SK-N-SH treated with all-trans-retinoic acid at 6 μM for 48 hours (cell line): ENCODE measurements at regions not wholly inside any gene's neighbourhood (a gene's known extent, or its start where the extent isn't known, plus 50 kb on each side); places are given as distances from the start of the nearest gene placed in this dataset.
"Not testable (repeated sequence)": the region's sequence is repeated elsewhere in the genome, so short reads cannot be mapped to it uniquely, and the experiment has no call there.

ENCODE experiments used
- ATAC-seq: fragments of 200-7000 bp; cut with Tn5 transposase; 3 replicates; pipeline ENCODE4 v1.9.1; 2020; ENCODE audit warnings: mild to moderate bottlenecking, moderate library complexity
- ARNTL ChIP-seq: fragments of 450-650 bp; formaldehyde crosslinking; IDR thresholded peaks from 2 replicates; pipeline ENCODE4 v1.5.0; 2020; ENCODE audit warnings: low read depth, mild to moderate bottlenecking, moderate library complexity, borderline replicate concordance
- BACH2 ChIP-seq: fragments of 250-450 bp; sonication (Bioruptor Pico); IDR thresholded peaks from 2 replicates; pipeline ENCODE4 v1.9.0; 2021; ENCODE audit warnings: mild to moderate bottlenecking, borderline replicate concordance
- CREB5 ChIP-seq: fragments of 250-450 bp; sonication (Bioruptor Pico); IDR thresholded peaks from 2 replicates; pipeline ENCODE4 v1.5.1; 2020; ENCODE audit warnings: low read depth, mild to moderate bottlenecking, moderate library complexity
- CSDC2 ChIP-seq: fragments of 250-450 bp; sonication (Bioruptor Pico); IDR thresholded peaks from 2 replicates; pipeline ENCODE4 v1.5.0; 2020; ENCODE audit warnings: mild to moderate bottlenecking, moderate library complexity
- CSRNP3 ChIP-seq: fragments of 250-450 bp; sonication (Bioruptor Pico); IDR thresholded peaks from 2 replicates; pipeline ENCODE4 v1.5.1; 2021; ENCODE audit warnings: mild to moderate bottlenecking, moderate library complexity
- ESRRG ChIP-seq: fragments of 250-450 bp; sonication (Bioruptor Pico); IDR thresholded peaks from 2 replicates; pipeline ENCODE4 v1.6.1; 2021; ENCODE audit warnings: mild to moderate bottlenecking
- GLIS3 ChIP-seq: fragments of 250-450 bp; sonication (Bioruptor Pico); IDR thresholded peaks from 2 replicates; pipeline ENCODE4 v1.5.0; 2020; ENCODE audit warnings: mild to moderate bottlenecking, moderate library complexity
- ISL1 ChIP-seq: fragments of 250-450 bp; sonication (Bioruptor Pico); IDR thresholded peaks from 2 replicates; pipeline ENCODE4 v2.1.2; 2022; ENCODE audit warnings: mild to moderate bottlenecking, moderate library complexity
- PATZ1 ChIP-seq: fragments of 250-450 bp; sonication (Bioruptor Pico); IDR thresholded peaks from 2 replicates; pipeline ENCODE4 v1.8.0; 2020; ENCODE audit warnings: mild to moderate bottlenecking, moderate library complexity, borderline replicate concordance
- POU6F1 ChIP-seq: fragments of 250-450 bp; sonication (Bioruptor Pico); IDR thresholded peaks from 2 replicates; pipeline ENCODE4 v1.8.0; 2021; ENCODE audit warnings: low read depth, mild to moderate bottlenecking, moderate library complexity, borderline replicate concordance
- PPARA ChIP-seq: fragments of 250-450 bp; sonication (Bioruptor Pico); IDR thresholded peaks from 2 replicates; pipeline ENCODE4 v1.5.0; 2020; ENCODE audit warnings: mild to moderate bottlenecking, borderline replicate concordance
- RARB ChIP-seq: fragments of 250-450 bp; sonication (Bioruptor Pico); IDR thresholded peaks from 2 replicates; pipeline ENCODE4 v1.8.0; 2021; ENCODE audit warnings: mild to moderate bottlenecking, moderate library complexity
- SNAI2 ChIP-seq: fragments of 250-450 bp; sonication (Bioruptor Pico); IDR thresholded peaks from 2 replicates; pipeline ENCODE4 v1.5.0; 2020; ENCODE audit warnings: mild to moderate bottlenecking, moderate library complexity
- TCF4 ChIP-seq: fragments of 250-450 bp; sonication (Bioruptor Pico); IDR thresholded peaks from 2 replicates; pipeline ENCODE4 v1.8.0; 2021; ENCODE audit warnings: mild to moderate bottlenecking, moderate library complexity, borderline replicate concordance
- TOX ChIP-seq: fragments of 250-450 bp; sonication (Bioruptor Pico); IDR thresholded peaks from 2 replicates; pipeline ENCODE4 v1.8.0; 2021; ENCODE audit warnings: mild to moderate bottlenecking, moderate library complexity, borderline replicate concordance
- TSHZ2 ChIP-seq: fragments of 250-450 bp; sonication (Bioruptor Pico); IDR thresholded peaks from 2 replicates; pipeline ENCODE4 v1.5.0; 2020; ENCODE audit warnings: mild to moderate bottlenecking, moderate library complexity
- ZC3H10 ChIP-seq: fragments of 250-450 bp; sonication (Bioruptor Pico); IDR thresholded peaks from 2 replicates; pipeline ENCODE4 v1.5.1; 2021; ENCODE audit warnings: mild to moderate bottlenecking, moderate library complexity
- ZFP3 ChIP-seq: fragments of 250-450 bp; sonication (Bioruptor Pico); IDR thresholded peaks from 2 replicates; pipeline ENCODE4 v1.5.0; 2020; ENCODE audit warnings: mild to moderate bottlenecking, moderate library complexity
- ZFP30 ChIP-seq: fragments of 450-650 bp; formaldehyde crosslinking; IDR thresholded peaks from 2 replicates; pipeline ENCODE4 v1.5.0; 2022; ENCODE audit warnings: mild to moderate bottlenecking, moderate library complexity
- ZNF565 ChIP-seq: fragments of 450-650 bp; formaldehyde crosslinking; conservative IDR thresholded peaks from 2 replicates; pipeline ENCODE4 v1.5.0; 2020; ENCODE audit warnings: low read depth, mild to moderate bottlenecking, moderate library complexity
- ZNF70 ChIP-seq: fragments of 450-650 bp; formaldehyde crosslinking; IDR thresholded peaks from 2 replicates; pipeline ENCODE4 v1.5.0; 2020; ENCODE audit warnings: mild to moderate bottlenecking, moderate library complexity
- ZNF8 ChIP-seq: fragments of 450-650 bp; formaldehyde crosslinking; IDR thresholded peaks from 2 replicates; pipeline ENCODE4 v1.5.0; 2020; ENCODE audit warnings: mild to moderate bottlenecking, moderate library complexity

DNA sequence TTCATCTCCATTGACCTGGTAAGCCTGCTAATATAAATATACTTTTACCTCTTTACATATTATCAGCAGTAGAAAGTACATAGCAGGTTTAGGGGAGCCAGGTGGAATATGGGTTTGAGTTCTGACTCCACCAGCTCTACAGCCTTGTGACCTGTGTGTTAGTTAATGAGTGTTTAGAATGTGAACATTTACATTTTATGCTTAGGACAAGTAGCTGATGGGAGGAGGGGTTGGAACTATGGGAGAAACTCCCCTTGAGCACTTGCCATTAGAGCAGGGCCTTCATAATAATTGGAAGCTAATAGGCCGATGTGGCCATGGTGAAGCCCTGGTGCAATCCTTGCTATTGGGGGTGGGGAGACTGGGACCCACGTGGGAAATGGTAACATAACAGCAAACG is 148.3 kb upstream of the NTRK2 start:
- TF ChIP-seq CREB5 (CRISPR knock-in tag) (no peak), ESRRG (CRISPR knock-in tag) (no peak), CSDC2 (no peak), PPARA (CRISPR knock-in tag) (no peak), ZC3H10 (CRISPR knock-in tag) (no peak), BACH2 (CRISPR knock-in tag) (no peak), TOX (no peak), PATZ1 (no peak), ARNTL (CRISPR knock-in tag) (no peak), ZNF70 (no peak), ZFP3 (no peak), TSHZ2 (CRISPR knock-in tag) (no peak), GLIS3 (CRISPR knock-in tag) (no peak), POU6F1 (CRISPR knock-in tag) (no peak), SNAI2 (CRISPR knock-in tag) (no peak), ZNF8 (CRISPR knock-in tag) (no peak), RARB (CRISPR knock-in tag) (no peak), ZNF565 (CRISPR knock-in tag) (no peak), ISL1 (CRISPR knock-in tag) (no peak)
- no peak for ATAC-seq

DNA sequence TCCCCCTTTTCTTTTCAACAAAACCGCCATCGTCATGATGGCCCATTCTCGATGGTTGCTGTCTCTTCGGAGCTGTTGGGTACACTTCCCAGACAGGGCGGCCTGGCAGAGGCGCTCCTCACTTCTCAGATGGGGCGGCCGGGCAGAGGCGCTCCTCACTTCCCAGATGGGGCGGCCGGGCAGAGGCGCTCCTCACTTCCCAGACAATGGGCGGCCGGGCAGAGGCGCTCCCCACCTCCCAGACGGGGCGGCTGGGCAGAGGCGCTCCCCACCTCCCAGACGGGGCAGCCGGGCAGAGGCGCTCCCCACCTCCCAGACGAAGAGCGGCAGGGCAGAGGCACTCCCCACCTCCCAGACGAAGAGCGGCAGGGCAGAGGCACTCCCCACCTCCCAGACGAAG is 143.3 kb upstream of the NTRK2 start:
- not testable (repeated sequence) for ATAC-seq

- not testable (repeated sequence) for ATAC-seq
Observed at GRCh38 chr9:84527060-84527720, 142.3 kb upstream of the NTRK2 start.

DNA sequence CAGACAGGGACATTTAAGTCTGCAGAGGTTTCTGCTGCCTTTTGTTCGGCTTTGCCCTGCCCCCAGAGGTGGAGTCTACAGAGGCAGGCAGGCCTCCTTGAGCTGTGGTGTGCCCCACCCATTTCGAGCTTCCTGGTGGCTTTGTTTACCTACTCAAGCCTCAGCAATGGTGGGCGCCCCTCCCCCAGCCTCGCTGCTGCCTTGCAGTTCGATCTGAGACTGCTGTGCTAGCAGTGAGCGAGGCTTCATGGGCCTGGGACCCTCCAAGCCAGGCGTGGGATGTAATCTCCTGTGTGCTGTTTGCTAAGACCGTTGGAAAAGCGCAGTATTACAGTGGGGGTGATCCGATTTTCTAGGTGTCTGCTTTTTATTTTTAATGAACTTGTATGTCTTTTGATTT is 133.6 kb upstream of the NTRK2 start:
- ATAC-seq, result not testable (repeated sequence)

DNA sequence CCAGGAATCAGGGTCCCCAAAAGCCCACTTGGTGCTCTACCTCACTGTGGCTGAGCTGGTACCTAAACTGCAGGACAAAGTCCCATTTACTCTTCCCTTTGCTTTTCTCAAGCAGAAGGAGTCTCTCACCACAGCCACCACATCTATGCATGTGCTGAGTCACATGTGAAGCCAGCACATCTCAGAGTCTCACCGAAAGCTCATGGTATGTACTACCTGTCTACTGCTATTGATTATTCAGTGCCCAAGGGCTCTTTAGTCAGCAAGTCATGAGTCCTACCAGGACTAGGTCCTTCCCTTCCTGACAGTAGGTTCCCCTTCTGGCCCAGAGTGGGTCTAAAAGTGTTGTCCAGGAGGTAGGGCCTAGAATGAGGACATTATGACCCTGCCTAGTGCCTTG is 130.7 kb upstream of the NTRK2 start:
- no peak for ATAC-seq
- TF ChIP-seq CSRNP3 (CRISPR knock-in tag) (no peak), ZNF8 (CRISPR knock-in tag) (no peak), ZFP3 (no peak), ISL1 (CRISPR knock-in tag) (no peak), RARB (CRISPR knock-in tag) (no peak), BACH2 (CRISPR knock-in tag) (no peak), PPARA (CRISPR knock-in tag) (no peak), ARNTL (CRISPR knock-in tag) (no peak), ZNF565 (CRISPR knock-in tag) (no peak), TCF4 (CRISPR knock-in tag) (no peak), SNAI2 (CRISPR knock-in tag) (no peak), ZFP30 (CRISPR knock-in tag) (no peak), CREB5 (CRISPR knock-in tag) (no peak), PATZ1 (no peak), ZC3H10 (CRISPR knock-in tag) (no peak)
